GM23338 (cell line): ENCODE measurements at regions not wholly inside any gene's neighbourhood (a gene's known extent, or its start where the extent isn't known, plus 50 kb on each side); places are given as distances from the start of the nearest gene placed in this dataset.

Source experiments
- ATAC-seq: fragments of 200-7000 bp; cut with Tn5 transposase; 3 replicates; pipeline ENCODE4 v1.9.1; 2020
- DNase-seq: peaks from one replicate; pipeline ENCODE4 v3.0.0-alpha.2; 2015; ENCODE audit warnings: low spot score
- H2AFZ ChIP-seq: fragments of 200-600 bp; sonication (generic); 2 replicates; pipeline ENCODE4 v1.8.0; 2016; ENCODE audit warnings: antibody characterized with exemption, mild to moderate bottlenecking, moderate library complexity
- H3F3A ChIP-seq: fragments of 200-600 bp; sonication (generic); replicated peaks from 2 replicates; pipeline ENCODE4 v1.8.0; 2017; ENCODE audit warnings: antibody characterized with exemption, mixed run types, low read depth
- H3K27ac ChIP-seq: fragments of 200-600 bp; sonication (generic); 2 replicates; pipeline ENCODE4 v1.6.1; 2016; ENCODE audit warnings: low read depth
- H3K27me3 ChIP-seq: fragments of 200-600 bp; sonication (generic); 2 replicates; pipeline ENCODE4 v1.8.0; 2016; ENCODE audit warnings: mild to moderate bottlenecking, mixed run types, moderate library complexity; ENCODE audit not compliant: insufficient read depth
- H3K36me3 ChIP-seq: fragments of 200-600 bp; sonication (generic); 2 replicates; pipeline ENCODE4 v1.8.0; 2016; ENCODE audit warnings: mild to moderate bottlenecking; ENCODE audit not compliant: insufficient read depth
- H3K4me1 ChIP-seq: fragments of 200-600 bp; sonication (generic); 2 replicates; pipeline ENCODE4 v1.8.0; 2016; ENCODE audit warnings: mild to moderate bottlenecking, moderate library complexity; ENCODE audit not compliant: insufficient read depth
- H3K4me2 ChIP-seq: fragments of 200-600 bp; sonication (generic); 2 replicates; pipeline ENCODE4 v1.7.1; 2017; ENCODE audit warnings: mixed run types
- H3K4me3 ChIP-seq: fragments of 200-600 bp; sonication (generic); 2 replicates; pipeline ENCODE4 v1.6.1; 2016; ENCODE audit warnings: mixed run types
- H3K79me2 ChIP-seq: fragments of 200-600 bp; sonication (generic); replicated peaks from 2 replicates; pipeline ENCODE4 v1.8.0; 2017; ENCODE audit warnings: mild to moderate bottlenecking; ENCODE audit not compliant: insufficient read depth
- H3K9me2 ChIP-seq: fragments of 200-600 bp; sonication (generic); 2 replicates; pipeline ENCODE4 v1.8.0; 2017; ENCODE audit not compliant: insufficient read depth
- H4K20me1 ChIP-seq: fragments of 200-600 bp; sonication (generic); replicated peaks from 2 replicates; pipeline ENCODE4 v1.8.0; 2017; ENCODE audit warnings: mild to moderate bottlenecking; ENCODE audit not compliant: insufficient read depth
- H3K27ac Mint-ChIP-seq: 2 replicates; pipeline ENCODE4 v1.8.0; 2020; ENCODE audit warnings: inconsistent platforms, mild to moderate bottlenecking, moderate library complexity, mixed read lengths
- H3K27me3 Mint-ChIP-seq: 3 replicates; pipeline ENCODE4 v1.8.0; 2022; ENCODE audit warnings: low read depth, mild to moderate bottlenecking, moderate library complexity, mixed read lengths, inconsistent platforms; ENCODE audit not compliant: insufficient read depth, poor library complexity
- H3K36me3 Mint-ChIP-seq: 3 replicates; pipeline ENCODE4 v1.8.0; 2021; ENCODE audit warnings: low read depth, mild to moderate bottlenecking, inconsistent platforms, moderate library complexity, mixed read lengths
- H3K4me1 Mint-ChIP-seq: 3 replicates; pipeline ENCODE4 v1.8.0; 2020; ENCODE audit warnings: mild to moderate bottlenecking, inconsistent platforms, mixed read lengths
- H3K4me3 Mint-ChIP-seq: 3 replicates; pipeline ENCODE4 v1.8.0; 2021; ENCODE audit warnings: moderate library complexity, mild to moderate bottlenecking, inconsistent platforms, mixed read lengths
- H3K9me3 Mint-ChIP-seq: 3 replicates; pipeline ENCODE4 v1.8.0; 2020; ENCODE audit warnings: moderate library complexity, mild to moderate bottlenecking, inconsistent platforms, mixed read lengths
- CTCF ChIP-seq, 2 experiments: fragments of 200-600 bp in 1 of 2; sonication (generic) in 1 of 2; conservative IDR thresholded peaks; 2 replicates each; pipeline versions ENCODE4 v1.5.1 to v1.6.1; 2016 to 2017; ENCODE audit warnings: antibody characterized with exemption in 2 of 2, low read depth in 2 of 2, mild to moderate bottlenecking in 2 of 2, moderate library complexity in 1 of 2
- EZH2 ChIP-seq: fragments of 200-600 bp; sonication (generic); IDR thresholded peaks from one replicate; pipeline ENCODE4 v1.8.0; 2017; ENCODE audit warnings: antibody characterized with exemption, mild to moderate bottlenecking, low read depth; ENCODE audit not compliant: unreplicated experiment
- JUNB ChIP-seq: IDR thresholded peaks from one replicate; pipeline ENCODE4 v1.6.1; 2016; ENCODE audit warnings: antibody characterized with exemption; ENCODE audit not compliant: unreplicated experiment
- NANOG ChIP-seq: IDR thresholded peaks from 2 replicates; pipeline ENCODE4 v1.6.1; 2016; ENCODE audit warnings: antibody characterized with exemption, borderline replicate concordance
- ZNF331 ChIP-seq: fragments of 250-450 bp; sonication (Bioruptor Pico); IDR thresholded peaks from 2 replicates; pipeline ENCODE4 v1.5.0; 2020; ENCODE audit warnings: low read depth, mild to moderate bottlenecking, moderate library complexity
- ZNF462 ChIP-seq: fragments of 250-450 bp; sonication (Bioruptor Pico); IDR thresholded peaks from 2 replicates; pipeline ENCODE4 v1.5.0; 2020; ENCODE audit warnings: mild to moderate bottlenecking, moderate library complexity

GRCh38 chr16:86919578-86920305 is 341.4 kb downstream of the FOXL1 start (continued):
- TF ChIP-seq CTCF (conservative IDR thresholded peaks at IDR 0.05; ENCODE audit: low read depth in 2 of 2) (no peak), JUNB (no peak), EZH2 (no peak), NANOG (no peak)

- H3K27me3 ChIP-seq = no peaks in the 10 kb centered on the region
- H3K4me2 ChIP-seq = no peak overlapping the region
- no peak for DNase-seq
- H3K36me3 Mint-ChIP-seq = peaks cover 3% of the 10 kb centered on the region; the same call in 2 of the 3 replicates
- H3K4me3 ChIP-seq = no peak overlapping the region
- no peak overlapping the region for H2AFZ ChIP-seq
- TF ChIP-seq JUNB (no peak), EZH2 (no peak), ZNF462 (CRISPR knock-in tag) (no peak), ZNF331 (CRISPR knock-in tag) (peak; percentile 87)
- H3K79me2 ChIP-seq = no peaks in the 10 kb centered on the region
- no peaks in the 10 kb centered on the region for H3F3A ChIP-seq
- peaks cover 1% of the 10 kb centered on the region for H3K27me3 Mint-ChIP-seq
- no peak overlapping the region for H3K27ac Mint-ChIP-seq
- no peaks in the 10 kb centered on the region for H4K20me1 ChIP-seq
- H3K4me1 Mint-ChIP-seq = peaks cover 6% of the 10 kb centered on the region
- H3K27ac ChIP-seq = no peak overlapping the region
- peaks cover 17% of the 10 kb centered on the region for H3K9me3 Mint-ChIP-seq
- ATAC-seq = no peak
- no peaks in the 10 kb centered on the region for H3K4me1 ChIP-seq
- no peak overlapping the region for H3K4me3 Mint-ChIP-seq
- no peaks in the 10 kb centered on the region for H3K9me2 ChIP-seq
- H3K36me3 ChIP-seq = no peaks in the 10 kb centered on the region
These were observed 342.9 kb downstream of the FOXL1 start for GRCh38 chr16:86921289-86921688.
